NCI-H128 (cell line): ENCODE measurements at regions not wholly inside any gene's neighbourhood (a gene's known extent, or its start where the extent isn't known, plus 50 kb on each side); places are given as distances from the start of the nearest gene placed in this dataset.
"Not testable (repeated sequence)": the region's sequence is repeated elsewhere in the genome, so short reads cannot be mapped to it uniquely, and the experiment has no call there.

Source experiments
- DNase-seq: peaks from one replicate; lab custom pipeline; 2025; ENCODE audit not compliant: unreplicated experiment; lab: John Stamatoyannopoulos, UW

DNA sequence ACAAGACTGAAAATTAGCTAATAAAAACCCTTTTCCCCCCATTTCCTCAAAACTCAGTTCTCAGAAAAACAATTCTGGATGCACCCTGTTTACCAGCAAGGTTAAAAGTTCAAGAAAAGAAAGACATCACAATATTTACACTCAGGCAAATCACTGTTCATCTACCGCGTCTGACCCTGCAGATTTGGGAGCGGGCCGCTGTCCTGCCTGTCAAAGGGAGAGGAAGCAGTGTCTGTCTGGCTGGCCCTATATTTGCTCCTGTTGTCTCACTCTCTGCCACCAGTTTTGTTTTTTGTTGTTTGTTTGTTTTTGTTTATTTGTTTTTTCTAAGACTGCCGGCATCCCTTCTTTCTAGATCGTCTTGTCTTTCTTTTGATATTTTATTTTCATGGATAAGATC, 299.4 kb downstream of the BCL2L11 start:
- DNase-seq, result not testable (repeated sequence)

DNA sequence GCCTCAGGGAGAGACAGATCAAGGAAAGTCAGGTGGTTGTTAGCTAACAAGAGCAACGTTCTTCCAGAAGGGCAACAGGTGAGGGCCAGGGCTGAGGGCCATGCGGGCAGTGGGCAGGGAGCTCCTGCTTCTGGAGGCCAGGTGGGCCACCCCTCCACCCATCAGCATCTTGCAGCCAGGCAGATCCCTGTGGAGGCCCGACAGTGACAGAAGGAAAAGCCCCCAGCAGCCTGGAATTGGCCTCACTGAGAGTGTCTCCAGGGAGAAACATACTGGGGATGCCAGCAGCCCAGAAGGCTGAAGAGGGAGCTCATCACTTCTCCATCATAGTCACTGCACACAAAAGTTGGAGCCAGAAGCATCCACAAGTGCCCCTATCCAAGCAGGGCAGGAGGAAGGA, 300.1 kb downstream of the BCL2L11 start:
- DNase-seq, result not testable (repeated sequence)

DNA sequence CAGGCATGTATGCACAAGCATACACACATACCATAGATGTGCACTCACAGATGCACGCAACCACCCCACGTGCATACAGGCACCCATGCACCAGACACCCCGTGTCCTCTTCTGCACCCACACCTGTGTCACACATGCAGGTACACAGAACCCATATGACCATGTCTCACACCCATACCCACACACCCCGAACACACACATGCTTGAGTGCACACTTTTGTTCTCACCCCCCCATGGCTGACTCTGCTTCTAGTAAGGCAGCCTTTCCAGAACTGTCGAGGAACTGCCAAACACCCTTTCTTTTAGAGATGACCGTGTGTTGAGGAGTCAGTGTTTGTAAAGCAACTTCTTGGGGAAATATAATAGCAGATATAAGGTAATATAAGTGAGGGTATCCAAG, 301.2 kb downstream of the BCL2L11 start:
- not testable (repeated sequence) for DNase-seq

DNA sequence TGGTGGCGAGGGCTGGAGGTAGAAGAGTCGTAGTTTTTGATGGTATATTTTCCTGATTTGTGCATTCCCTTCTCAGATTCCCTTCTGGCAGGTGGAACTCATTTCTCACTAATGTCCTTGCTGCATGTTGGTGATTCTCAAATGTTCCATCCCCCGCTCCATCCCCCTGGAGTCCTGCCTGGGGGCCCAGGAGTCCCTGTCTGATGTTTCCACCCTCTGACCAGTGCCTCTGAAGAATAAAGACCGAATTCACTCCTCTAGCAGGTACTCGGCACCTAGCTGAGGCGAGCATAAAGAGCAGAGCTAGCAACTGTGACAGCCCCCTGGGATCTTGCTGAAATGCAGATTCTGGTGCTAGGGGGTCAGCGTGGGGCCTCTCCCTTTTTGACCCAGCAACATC, 301.8 kb downstream of the BCL2L11 start:
- not testable (repeated sequence) for DNase-seq

DNA sequence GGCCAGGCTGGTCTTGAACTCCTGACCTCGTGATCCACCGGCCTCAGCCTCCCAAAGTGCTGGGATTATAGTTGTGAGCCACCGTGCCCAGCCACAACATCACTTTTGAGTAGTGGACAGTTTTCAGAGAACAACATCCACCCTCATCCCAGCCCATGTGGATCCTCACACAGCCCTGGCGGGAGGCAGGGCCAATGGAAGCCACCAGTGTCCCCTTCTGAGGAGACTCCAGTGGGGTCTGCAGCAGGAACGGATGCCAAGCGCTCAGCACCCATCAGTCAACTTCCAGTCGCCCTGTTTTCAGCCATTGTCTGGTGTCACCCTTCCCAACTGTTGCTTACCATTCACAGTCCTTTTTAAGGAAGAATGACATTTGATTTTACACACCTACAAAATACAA, 302.5 kb downstream of the BCL2L11 start:
- not testable (repeated sequence) for DNase-seq

DNA sequence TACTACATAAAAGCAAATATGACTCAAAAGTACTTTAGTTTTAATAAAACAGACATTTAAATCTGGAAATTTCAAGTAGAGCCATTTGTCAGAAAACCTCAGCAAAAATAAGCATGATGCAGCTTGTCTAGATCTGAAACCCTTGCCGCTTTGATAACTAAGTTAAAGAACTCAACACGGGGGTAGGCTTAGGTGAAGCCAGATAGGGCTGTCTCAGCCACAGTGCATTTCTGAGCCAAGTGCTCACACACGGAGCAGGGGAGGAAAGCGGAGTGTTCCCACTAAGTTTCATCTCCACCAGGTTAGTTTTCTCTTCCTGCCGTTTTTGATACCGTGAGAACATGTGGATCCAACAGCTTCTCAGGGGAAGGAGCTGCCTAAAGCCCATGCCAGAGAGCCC, 303.5 kb downstream of the BCL2L11 start:
- DNase-seq, result not testable (repeated sequence)

DNA sequence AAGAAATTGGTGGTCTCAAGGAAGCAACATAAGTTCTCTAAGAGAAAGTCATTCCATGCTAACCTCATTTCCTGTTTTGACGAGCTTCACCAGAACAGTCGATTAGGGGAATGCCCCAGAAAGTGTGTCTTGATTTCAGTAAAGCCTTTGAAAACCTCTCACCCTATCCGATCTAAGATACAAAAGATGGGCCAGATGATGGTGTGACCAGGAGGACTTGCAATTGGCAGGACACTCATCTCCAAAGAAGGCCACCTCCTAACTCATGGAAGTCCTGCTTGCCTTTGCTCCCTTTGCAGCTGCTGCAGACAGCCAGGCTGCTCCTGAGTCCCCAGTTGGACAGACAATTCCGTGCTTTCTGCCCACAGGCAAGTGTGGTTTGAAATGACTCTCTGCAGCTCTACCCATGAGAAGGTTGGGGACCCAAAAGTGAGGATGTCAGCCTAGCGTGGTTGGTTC, 304.2 kb downstream of the BCL2L11 start:
- DNase-seq, result not testable (repeated sequence)

DNA sequence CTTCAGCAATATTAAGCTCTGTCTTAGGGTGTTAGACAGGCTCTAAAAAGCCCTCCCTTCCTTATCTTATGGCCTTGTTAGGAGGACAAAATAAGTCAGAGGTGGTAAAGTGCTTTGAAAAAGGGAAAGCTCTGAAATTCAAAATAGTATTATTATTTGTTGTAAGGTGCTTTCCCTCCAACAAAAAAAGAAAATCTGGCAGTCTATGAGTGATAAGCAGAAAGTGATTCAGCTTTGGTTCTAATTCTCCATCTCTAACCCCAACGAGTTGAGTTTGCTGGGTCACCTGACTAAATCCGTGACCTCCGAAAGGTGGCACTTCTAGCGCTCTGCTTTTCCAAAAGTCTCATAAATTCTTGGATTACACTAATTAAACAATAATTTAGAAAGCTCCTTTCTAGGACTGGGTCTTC, 305.1 kb downstream of the BCL2L11 start:
- DNase-seq, result not testable (repeated sequence)

DNA sequence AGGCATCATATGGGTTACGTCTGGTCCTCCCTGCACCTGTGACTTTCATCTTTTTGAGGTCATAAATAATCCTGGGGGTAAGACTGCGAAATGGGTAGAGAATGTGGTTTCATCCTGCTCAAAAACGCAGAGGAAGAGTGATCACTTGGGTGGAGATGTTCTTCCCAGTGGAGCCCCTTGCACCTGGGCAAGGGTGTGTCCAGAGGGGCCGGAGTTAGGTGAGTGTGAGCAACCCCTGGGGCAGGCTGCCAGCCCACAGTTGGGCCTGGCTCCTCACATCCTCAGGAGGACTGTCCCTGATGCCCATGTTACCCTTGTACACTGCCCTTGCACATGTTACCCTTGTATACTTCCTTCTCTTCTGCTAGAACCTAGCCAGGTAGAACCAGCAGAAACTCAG, 306.6 kb downstream of the BCL2L11 start:
- DNase-seq, result not testable (repeated sequence)

DNA sequence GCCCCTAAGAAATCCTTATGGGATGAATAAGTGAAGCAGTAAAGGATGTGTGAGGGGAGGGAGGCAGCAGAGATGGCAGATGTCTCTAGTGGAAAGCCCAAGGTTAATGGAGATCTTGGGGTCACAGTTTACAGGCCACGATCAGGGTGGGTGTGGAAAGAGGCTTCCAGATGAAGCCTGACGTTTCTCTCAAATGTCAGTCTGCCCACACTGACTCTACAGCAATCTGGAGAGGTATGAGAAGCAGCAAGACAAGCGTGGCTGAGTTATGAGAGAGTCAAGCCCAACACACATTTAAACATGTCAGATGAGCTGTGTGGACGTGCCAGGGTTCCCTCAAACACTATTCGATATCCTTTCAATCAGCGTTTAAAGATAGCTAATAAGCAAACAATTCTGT, 308.2 kb downstream of the BCL2L11 start:
- DNase-seq, result not testable (repeated sequence)

DNA sequence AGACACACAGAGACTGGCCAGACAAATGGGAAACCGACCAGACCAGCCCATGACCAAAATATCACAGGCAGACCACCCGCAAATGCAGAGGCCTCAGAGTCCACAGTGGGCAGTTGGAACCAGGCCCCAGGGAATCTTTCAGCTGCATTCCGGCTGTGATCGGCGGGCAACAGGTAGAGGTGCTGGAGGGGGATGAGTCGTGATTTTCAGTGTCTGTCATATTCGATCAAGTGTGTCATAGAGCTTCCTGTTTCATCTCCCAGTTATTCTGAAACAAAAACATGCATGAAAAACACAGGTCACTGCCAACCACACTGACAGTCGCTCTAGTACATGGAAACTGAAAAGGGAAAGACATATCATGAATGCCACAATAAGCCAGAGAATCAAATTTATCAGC, 308.6 kb downstream of the BCL2L11 start:
- not testable (repeated sequence) for DNase-seq

DNA sequence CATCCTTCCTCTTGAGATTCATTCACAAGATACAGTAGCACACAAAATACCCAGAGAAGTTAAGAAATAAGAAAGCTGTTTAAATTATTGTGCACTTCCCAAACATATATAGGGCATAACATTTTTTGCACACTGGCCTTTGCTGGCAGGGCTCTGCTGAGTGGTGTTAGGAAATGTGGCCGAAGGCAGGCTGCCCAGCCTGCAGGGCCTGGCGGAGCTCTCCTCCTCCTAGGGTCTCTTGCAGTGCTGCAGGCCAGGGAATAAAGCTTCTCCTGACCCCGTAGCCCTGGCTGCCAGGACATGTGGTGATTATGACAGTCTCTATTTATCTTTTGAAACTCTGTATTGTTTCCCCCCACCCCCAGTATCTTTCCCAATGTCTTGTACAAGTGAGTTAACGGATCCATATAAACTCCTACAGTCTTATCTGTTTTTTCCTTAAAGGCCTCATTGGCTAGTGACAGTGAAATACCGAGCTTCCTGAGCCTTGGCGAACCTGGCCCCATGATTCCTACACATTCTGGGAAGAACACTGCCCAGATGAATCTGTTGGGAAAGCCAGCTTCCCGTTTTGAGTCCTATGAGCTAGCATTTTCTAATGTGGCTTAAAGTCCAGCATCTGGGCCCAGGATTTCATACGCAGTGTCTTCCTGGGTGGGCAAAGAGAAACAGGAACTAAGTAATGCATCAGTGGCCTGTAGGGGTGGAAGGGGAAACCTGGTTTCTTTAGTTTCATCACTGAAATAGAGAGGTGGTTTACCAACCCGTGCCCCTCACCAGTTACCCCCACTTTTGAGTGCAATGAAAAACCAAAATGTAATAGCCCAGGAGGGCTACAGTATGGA, 310.3 kb downstream of the BCL2L11 start:
- DNase-seq, result not testable (repeated sequence)

DNA sequence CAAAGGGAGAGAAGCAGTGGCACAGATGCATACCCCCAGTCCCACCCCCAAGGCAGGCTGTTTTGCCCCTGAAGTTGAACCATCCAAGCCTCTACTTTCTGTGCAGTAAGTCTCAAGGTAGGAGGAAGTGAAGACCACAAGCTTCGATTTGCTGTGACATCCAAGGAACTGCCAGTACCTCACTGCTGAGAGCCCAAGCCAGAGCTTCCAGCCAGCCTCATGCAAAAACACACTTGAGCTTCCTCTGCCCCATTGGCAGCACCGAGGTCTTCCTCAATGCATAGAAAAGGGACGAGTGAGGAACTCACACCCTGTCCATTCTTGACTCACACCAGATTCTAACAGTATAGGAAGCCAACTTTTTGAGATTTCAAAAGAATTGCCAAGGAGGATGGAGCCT, 311.7 kb downstream of the BCL2L11 start:
- not testable (repeated sequence) for DNase-seq

DNA sequence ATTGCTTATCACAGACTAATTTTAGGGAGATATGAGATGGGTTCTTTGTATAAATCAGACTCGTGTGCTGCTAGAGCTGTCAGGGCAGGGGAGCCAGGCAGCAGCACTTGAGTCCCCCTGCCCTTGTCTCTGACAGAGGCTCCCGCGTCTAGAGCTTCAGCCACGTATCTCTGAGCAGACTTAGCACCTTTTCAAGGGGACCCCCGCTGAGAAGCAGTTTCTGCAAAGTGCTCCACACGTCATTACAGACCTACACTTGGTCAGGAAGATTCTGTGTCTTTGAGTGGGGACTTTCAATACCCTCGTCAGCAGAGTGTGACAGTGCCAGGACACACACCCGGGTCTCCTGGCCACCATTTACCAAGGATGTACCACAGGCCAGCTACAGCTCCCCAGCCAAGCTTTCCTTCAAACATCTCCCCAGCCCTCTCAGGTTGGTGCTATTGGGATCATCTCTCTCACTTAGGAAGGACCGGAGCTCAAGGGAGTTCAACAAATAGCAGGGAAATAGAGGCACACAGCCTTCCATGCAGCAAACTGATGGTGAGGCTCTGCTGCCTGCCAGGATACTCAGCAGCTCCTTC, 312.3 kb downstream of the BCL2L11 start:
- not testable (repeated sequence) for DNase-seq

DNA sequence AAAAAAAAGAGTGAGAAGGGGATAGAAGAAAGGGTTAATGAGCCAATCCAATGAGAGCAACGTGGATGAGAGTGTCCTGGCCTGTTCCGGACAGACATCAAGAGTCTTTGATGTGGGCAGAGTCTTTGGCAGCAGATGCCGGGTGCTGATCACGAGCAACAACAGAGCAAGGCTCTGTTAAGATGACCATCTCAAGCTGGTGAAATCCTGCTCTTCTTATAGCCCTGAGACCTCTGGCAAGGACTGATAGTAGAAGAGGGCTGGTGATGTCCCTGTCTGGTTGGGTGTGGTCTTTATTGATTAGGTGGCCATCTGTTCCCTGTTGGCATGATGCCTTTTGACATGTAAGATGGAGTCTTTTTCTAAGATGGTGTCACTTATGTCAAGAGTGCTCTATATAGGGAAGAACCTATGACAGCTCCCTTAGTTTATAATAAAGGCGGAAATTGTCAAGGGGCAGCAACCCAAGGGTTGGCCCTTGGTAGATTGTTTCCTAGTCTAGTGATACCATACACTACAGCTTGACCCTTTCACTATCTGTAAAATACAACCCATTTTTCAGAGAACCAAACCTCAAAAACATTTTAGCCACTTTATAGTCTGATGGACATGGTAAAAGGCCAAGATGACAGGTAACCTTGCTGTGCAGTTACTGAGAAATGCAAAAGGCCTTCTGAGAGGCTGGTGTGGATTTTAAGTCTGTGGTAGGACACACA, 313.3 kb downstream of the BCL2L11 start:
- DNase-seq, result not testable (repeated sequence)

DNA sequence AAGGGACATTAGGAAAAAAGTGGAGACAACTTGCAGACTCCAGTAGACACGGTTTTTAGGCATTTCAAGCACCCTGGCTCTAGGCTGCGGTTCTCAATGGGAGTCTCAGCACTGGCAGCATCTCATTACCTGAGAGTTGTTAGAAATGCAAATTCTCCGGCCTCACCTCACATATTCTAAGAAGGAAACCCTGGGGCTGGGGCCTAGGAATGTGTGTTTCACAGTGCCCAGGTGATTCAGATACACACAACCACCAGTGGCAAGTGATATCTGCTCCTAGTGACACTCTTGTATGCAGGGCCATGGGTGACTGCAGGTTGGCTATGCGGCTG, 313.9 kb downstream of the BCL2L11 start:
- not testable (repeated sequence) for DNase-seq

DNA sequence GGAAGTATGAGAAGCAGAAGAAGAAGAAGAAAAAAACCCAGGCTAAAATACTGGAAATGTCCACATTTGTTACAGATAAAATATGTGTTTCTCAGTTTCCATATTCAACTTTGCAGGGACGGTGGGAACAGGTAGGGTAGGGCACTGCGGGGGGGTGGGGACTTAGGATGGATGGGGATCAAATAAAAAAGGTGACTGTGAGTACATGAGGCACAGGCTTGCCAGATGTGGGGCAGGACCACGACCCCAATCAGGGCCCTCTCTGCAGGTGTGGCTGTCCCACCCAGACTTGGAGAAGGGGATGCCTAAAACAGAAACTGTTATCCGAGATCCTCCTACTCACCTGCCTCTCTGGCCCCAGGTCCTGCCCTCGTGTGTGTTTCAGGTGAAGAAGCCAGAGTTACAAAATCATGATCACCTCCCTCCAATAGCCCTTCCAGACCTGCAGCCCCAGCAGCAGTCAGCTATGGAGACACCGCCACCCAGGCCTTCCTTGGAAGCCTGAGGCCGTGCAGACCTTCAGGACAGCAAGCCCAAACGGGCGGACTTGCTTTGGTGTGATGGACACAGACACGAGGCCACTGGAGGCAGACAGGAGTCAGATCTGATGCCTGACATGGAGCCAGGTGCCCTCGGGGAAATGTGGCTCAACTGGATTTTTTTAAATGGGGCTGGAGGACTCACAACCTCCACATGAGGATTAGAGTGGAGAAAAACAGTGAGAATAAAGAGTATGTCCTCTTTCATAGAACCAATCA, 315.0 kb downstream of the BCL2L11 start:
- not testable (repeated sequence) for DNase-seq

DNA sequence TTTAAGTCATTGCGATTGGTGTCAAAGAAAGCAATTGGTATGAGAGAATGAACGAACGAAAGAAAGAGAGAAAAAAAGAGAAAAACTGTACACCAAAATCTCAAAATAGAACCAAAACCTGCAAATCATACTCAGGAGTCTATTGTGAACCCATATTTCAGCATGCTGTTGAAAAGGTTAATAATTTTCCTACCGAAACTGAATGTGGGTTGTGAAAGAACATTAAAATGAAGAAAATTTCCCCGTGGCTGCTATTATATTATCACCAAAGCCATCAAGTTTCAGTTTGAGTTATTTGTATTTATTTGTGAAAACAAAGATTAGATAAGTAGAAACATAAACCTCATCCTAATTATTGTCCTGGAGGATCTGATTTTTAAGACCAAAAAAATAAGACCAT, 315.7 kb downstream of the BCL2L11 start:
- DNase-seq, result not testable (repeated sequence)

DNA sequence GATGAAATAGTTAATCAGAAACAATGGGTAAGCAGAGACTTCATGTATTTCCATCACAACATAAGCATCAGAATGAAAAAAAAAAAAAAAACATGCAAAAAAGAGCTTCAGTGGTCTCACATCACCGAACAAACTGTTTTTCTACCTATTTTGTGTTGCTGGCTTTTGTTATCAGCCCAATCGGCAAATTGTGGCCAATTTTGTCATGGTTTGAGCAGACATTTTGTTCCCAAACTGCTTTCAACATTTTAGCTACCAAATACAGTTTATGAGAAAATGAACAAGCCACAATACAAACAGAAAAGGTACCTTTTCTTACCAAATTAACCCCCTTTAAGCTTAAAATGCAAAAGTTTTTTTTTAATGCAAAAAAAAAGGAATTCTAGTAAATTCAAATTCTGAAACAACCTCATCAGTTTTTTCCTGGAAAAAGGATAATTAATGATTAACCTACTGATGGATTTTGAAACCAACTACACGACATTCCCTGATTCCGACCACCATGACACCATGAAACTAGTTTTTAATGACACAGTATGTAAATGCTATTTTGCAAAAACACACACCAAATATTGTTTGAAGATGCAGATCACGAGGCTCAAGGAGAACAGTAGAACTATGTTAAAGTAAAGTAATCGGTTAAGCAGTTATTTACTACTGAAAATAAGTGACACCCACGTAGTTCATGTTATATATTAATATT, 316.7 kb downstream of the BCL2L11 start:
- DNase-seq, result not testable (repeated sequence)

DNA sequence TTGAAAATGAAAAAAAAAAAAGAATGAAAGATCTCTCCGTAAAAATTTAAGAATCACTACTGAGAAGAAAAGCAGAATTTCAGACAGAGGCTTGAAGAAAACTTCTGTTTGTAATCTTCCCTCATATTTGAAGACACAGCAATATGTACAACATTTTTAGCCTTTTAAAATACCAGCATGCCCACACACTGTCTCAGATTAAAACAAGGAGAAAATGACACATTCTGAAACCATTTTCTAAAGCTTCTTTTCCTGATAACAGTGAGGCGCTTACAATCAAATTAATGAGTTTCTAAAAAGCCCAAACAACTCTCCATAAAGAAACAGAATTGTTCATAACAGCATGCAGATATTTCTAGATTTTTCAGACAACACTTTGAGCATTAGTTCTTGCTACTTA, 317.4 kb downstream of the BCL2L11 start:
- DNase-seq, result not testable (repeated sequence)
